NCI-H2196 treated with DMSO at 0.1 percent for 48 hours (cell line): ENCODE measurements at regions not wholly inside any gene's neighbourhood (a gene's known extent, or its start where the extent isn't known, plus 50 kb on each side); places are given as distances from the start of the nearest gene placed in this dataset.
"Not testable (repeated sequence)": the region's sequence is repeated elsewhere in the genome, so short reads cannot be mapped to it uniquely, and the experiment has no call there.

Experiments used
- DNase-seq: peaks from one replicate; lab custom pipeline; 2025; ENCODE audit not compliant: unreplicated experiment; lab: John Stamatoyannopoulos, UW

GRCh38 chr14:41549821-41550607 lies 56.7 kb upstream of the LRFN5 start:
- no peak for DNase-seq

- DNase-seq = no peak
Observed at GRCh38 chr14:41549282-41549681, 57.4 kb upstream of the LRFN5 start.

DNA sequence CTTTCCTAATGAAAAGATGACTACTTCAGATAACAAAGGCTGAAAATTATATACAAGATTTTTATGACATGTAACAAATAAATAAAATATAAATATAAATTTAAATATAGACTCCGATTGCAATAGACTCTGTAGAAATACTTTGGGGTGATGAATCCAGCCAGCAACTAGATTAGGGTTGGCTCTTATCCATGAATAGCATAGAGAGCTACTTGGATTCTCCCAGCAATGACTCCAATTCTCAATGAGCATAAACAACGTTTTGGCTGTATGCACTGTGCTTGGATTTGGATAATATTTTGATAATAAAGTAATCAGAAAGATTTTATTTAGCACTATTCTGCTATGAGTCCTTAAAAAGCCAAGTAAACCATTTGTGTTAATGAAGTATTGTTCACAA lies 58.0 kb upstream of the LRFN5 start:
- DNase-seq = no peak

- no peak for DNase-seq
Observed at GRCh38 chr14:41541333-41541732, 65.3 kb upstream of the LRFN5 start.

DNA sequence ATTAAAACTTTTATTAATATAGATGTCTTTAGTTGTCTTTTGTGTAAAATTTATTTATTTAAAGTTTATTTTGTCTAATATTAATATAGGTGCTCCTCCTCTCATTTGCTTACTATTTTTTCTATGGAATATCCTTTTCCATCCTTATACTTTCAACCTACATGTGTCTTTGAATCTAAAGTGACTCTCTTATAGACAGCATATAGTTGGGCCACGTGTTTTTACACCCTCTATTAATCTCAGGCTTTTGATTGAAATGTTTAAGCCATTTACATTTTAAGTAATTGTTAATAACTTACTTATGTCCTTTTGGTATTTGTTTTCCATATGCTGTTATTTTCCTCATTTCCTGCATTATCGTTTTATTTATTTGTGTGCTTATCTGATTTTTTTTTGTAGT lies 74.4 kb upstream of the LRFN5 start:
- no peak for DNase-seq

GRCh38 chr14:41521891-41522290 lies 84.8 kb upstream of the LRFN5 start:
- DNase-seq = no peak

- DNase-seq = not testable (repeated sequence)
Observed at GRCh38 chr14:41518030-41518429, 88.6 kb upstream of the LRFN5 start.

DNA sequence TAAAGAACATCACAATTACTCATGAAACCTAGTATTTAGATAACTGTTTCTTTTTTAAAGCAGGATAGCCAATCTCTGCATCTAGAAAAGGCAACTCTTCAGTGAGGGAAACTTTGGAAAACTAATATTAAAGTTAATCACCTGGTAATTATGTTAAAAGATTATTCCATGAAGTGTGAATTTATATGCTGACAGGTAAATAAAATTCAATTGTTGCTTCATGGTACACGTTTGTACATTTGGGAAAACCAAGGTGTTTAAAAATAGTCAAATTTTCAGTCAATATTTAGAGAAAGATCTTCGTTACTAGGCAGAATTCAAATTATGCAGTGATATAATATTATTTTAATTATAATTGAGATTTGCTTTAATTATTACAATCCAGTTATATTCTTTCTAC lies 100.1 kb upstream of the LRFN5 start:
- DNase-seq = no peak

DNA sequence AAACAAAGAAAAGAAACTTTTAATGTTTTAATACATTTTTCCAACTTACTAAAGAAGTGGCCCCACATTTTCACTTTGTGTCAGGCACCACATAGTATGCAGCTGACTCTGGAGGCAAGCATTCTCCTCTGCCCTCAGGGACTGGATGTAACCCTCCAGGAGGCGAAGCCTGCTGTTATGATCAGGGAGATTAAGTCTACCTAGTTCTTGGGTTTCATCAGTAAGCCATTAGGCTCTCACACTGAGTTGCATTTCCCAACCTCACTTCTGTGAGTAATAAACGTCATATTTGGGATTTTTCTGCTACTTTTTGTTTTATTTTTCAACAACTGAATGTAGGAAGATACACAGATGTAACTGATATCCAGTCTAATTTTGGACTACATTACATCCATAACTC lies 101.2 kb upstream of the LRFN5 start:
- DNase-seq = no peak

GRCh38 chr14:41498959-41499358 lies 107.7 kb upstream of the LRFN5 start:
- no peak for DNase-seq

DNA sequence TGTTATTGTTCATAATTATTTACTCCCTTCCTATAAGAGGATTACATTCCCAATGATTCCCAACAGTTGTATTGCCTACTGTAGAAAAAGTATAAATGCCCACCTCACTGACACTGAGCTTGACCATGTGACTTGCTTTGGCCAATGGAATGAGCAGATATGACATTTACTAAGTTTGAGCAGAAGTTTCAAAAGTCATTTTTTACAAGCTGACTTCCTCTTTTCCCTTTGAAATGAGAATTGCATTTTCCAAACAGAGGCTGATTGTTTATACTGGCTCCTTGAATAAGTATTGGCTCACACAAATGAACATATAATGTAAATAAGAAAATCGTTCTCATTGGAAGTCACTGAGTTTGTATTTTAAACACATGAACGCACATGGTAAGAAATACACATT lies 116.4 kb upstream of the LRFN5 start:
- DNase-seq = no peak

GRCh38 chr14:41489315-41489972 lies 117.2 kb upstream of the LRFN5 start:
- no peak for DNase-seq

DNA sequence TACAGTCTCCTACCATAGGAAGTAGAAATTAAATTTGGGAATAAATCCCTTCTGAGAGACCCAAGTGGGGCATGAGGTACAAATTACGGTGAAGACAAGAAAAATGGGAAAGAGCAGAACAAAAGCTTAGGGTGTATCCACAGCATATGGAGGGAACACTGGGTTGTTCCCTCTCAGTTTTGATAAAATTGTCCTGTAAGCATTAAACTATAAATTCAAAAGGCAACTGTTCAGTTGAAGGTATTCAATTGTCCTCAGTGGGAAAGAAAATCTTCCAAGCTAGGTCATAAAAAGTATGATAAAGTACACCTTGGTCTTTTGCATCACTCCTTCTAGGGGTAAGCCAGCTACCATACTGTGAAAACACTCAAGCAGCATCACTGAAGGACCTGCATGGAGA lies 118.3 kb upstream of the LRFN5 start:
- no peak for DNase-seq

DNA sequence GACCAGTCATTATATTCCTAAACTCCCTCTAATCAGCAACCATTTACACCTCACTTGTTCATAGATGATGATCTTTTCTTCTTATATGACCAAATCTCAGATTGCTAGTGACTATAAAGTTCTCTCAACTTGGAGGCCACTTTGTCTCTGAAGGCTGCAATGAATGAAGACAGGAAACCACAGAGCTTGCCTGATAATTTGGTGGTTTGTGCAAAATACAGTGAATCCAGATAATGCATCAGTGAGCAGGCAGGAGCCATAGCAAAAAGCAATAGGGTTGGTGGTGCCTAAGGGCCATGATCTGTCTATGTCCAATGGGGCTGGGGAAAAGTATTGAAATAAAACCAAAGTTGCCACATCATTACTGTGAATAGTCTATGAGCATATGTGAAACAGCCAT lies 123.8 kb upstream of the LRFN5 start:
- DNase-seq = no peak

DNA sequence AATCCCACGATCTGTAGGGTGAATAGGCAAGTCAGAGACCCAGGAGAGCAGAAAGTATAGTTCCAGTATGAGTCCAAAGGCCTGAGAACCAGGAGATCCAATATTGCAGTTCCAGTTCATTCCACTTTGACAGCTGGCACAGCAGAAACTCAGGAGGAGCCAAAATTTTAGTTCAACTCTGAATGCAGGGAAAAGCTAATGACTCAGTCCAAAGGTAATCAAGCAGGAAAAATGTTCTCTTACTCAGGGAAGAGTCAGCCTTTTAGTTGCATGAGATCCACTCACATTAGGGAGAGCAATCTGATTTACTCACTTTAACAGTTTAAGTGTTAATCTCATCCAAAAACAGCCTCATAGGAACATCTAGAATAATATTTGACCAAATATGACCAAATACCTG lies 130.2 kb upstream of the LRFN5 start:
- no peak for DNase-seq

DNA sequence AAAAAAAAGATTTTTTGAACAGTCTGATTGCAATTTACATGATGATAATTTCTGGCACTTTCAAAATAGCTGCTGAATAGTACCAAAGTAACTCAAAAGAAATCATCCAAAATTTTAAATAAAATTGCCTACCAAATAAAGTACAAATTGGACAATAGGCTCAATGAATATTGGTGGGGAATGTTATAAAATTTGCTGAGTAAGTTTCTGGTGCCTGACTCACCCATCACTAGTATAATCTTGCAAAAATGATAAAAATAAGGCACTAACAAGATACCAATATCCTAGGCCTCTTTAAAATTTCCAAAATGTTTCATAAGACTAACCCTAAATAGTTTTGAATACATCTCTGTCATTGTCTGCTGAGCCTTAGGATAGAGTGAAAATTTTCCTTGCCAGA lies 145.3 kb upstream of the LRFN5 start:
- no peak for DNase-seq

DNA sequence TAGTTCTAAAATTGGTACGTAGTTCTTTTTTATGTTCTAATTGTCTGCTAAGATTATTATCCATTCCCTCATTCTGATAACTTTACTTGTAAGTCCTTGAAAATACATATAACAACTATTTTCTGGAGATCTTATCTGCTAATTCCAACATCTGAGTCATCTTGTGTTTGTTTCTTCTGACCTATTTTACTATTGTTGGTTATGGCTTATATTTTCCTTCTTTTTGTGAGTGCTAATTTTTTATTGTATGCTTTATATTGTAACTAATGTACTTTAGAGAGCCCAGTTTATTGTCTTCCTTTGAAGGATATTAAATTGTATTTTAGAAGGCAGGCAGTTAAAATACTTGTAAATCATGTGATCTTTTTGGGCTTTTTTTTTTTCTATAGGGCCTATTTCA lies 149.3 kb upstream of the LRFN5 start:
- DNase-seq = no peak

- DNase-seq = no peak
Observed at GRCh38 chr14:41449066-41449465, 157.6 kb upstream of the LRFN5 start.

DNA sequence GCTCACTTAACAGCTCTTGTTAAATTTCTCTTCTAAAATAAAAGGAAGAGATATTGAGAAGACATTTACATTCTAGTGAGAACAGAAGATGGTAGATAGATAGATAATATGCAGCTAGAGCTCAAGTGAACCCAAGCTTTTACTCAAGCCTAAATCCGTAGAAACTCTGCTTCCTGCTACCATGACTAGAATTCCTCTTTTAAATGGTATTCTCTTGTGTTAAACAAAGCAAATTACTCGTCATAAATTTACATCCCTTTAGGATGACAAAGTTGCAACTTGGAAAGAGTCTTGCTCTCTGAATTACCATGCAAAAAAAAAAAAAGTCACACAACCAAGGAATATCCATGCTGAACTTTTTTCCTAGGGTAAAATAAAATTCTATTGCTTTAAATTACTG lies 160.7 kb upstream of the LRFN5 start:
- DNase-seq = no peak

GRCh38 chr14:41423503-41423902 lies 183.2 kb upstream of the LRFN5 start:
- DNase-seq = no peak

- DNase-seq = not testable (repeated sequence)
Observed at GRCh38 chr14:41421308-41421707, 185.4 kb upstream of the LRFN5 start.

DNA sequence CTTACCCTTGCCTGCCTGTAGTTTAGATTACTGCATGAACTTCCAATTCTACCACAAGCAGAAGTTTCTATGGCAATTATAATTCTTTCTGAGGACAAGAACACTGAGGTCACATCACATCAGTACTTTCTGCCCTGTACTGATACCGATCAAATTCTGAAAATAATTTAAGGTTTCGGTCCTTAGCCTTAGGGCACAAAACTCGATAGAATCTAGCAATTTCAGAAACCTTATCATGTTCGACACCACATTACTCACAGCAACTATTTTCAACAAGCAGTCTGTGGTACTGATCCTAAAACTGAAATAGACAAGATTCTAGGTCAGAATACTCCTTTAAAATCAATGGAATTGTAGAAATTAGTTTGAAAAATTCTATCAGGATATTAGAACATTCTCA lies 187.0 kb upstream of the LRFN5 start:
- no peak for DNase-seq

DNA sequence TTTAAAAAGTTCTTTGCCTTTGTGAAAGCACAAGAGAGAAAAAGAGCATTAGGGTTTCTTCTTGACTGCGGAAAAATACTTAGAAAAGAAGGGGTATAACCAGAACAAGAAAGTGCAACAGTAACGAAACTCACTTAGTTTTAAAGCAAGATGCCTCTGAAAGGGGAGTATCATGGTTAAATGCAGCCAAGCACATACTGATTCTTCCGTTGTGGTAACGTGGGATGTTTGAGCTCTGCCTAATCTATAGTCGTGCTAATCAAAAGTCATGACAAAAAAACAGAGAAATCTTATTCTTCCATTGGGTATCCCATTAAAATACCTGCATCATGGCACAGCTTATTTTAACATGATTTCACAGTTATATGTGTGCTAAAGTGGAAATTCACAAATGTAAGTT lies 187.8 kb upstream of the LRFN5 start:
- DNase-seq = no peak
